SKM-1 treated with dmso at 0.1 percent for 144 hours (cell line): ENCODE measurements at regions not wholly inside any gene's neighbourhood (a gene's known extent, or its start where the extent isn't known, plus 50 kb on each side); places are given as distances from the start of the nearest gene placed in this dataset.
"Not testable (repeated sequence)": the region's sequence is repeated elsewhere in the genome, so short reads cannot be mapped to it uniquely, and the experiment has no call there.

Source experiments
- DNase-seq: peaks from one replicate; lab custom pipeline; 2025; ENCODE audit not compliant: unreplicated experiment; lab: John Stamatoyannopoulos, UW

- DNase-seq = no peak
These were observed 65.5 kb upstream of the FGF3 start for GRCh38 chr11:69884751-69885150.

- no peak for DNase-seq
These were observed 68.1 kb upstream of the FGF3 start for GRCh38 chr11:69887330-69887729.

- no peak for DNase-seq
These were observed 68.7 kb upstream of the FGF3 start for GRCh38 chr11:69887841-69888427.

- DNase-seq = peak; percentile 30
These were observed 69.4 kb upstream of the FGF3 start for GRCh38 chr11:69888483-69889181.

GRCh38 chr11:69889400-69890318 lies 70.4 kb upstream of the FGF3 start:
- DNase-seq = no peak

GRCh38 chr11:69890476-69890875 lies 71.3 kb upstream of the FGF3 start:
- DNase-seq = no peak

GRCh38 chr11:69891421-69892236 lies 72.4 kb upstream of the FGF3 start:
- DNase-seq = no peak

- no peak for DNase-seq
These were observed 73.2 kb upstream of the FGF3 start for GRCh38 chr11:69892237-69892985.

GRCh38 chr11:69892986-69893555 lies 73.9 kb upstream of the FGF3 start:
- DNase-seq = no peak

GRCh38 chr11:69893631-69894030 lies 74.4 kb upstream of the FGF3 start:
- DNase-seq = no peak

GRCh38 chr11:69894181-69894611 lies 75.0 kb upstream of the FGF3 start:
- no peak for DNase-seq

- DNase-seq = no peak
These were observed 75.4 kb upstream of the FGF3 start for GRCh38 chr11:69894648-69895047.

GRCh38 chr11:69896250-69896649 lies 77.0 kb upstream of the FGF3 start:
- no peak for DNase-seq

- no peak for DNase-seq
These were observed 78.9 kb upstream of the FGF3 start for GRCh38 chr11:69898123-69898522.

- no peak for DNase-seq
These were observed 81.0 kb upstream of the FGF3 start for GRCh38 chr11:69899957-69900821.

GRCh38 chr11:69900822-69901302 lies 81.6 kb upstream of the FGF3 start:
- not testable (repeated sequence) for DNase-seq

GRCh38 chr11:69902337-69902736 lies 83.1 kb upstream of the FGF3 start:
- DNase-seq = no peak

GRCh38 chr11:69903211-69903610 lies 84.0 kb upstream of the FGF3 start:
- no peak for DNase-seq
